GM18867 (cell line): ENCODE measurements at regions not wholly inside any gene's neighbourhood (a gene's known extent, or its start where the extent isn't known, plus 50 kb on each side); places are given as distances from the start of the nearest gene placed in this dataset.
"Not testable (repeated sequence)": the region's sequence is repeated elsewhere in the genome, so short reads cannot be mapped to it uniquely, and the experiment has no call there.

Experiments
- ATAC-seq: cut with Tn5 transposase; IDR thresholded peaks from one replicate; pipeline ENCODE4 v1.9.1; 2021; ENCODE audit warnings: mild to moderate bottlenecking, moderate library complexity; ENCODE audit not compliant: unreplicated experiment

- no peak for ATAC-seq
These were observed 578.4 kb upstream of the NCAM2 start for GRCh38 chr21:20419772-20420171.

GRCh38 chr21:20424943-20425342, 573.3 kb upstream of the NCAM2 start:
- no peak for ATAC-seq

- ATAC-seq, result no peak
These were observed 572.4 kb upstream of the NCAM2 start for GRCh38 chr21:20425856-20426255.

- no peak for ATAC-seq
These were observed 557.9 kb upstream of the NCAM2 start for GRCh38 chr21:20440338-20440737.

GRCh38 chr21:20443558-20444155, 554.6 kb upstream of the NCAM2 start:
- ATAC-seq, result no peak

GRCh38 chr21:20445971-20446370, 552.2 kb upstream of the NCAM2 start:
- ATAC-seq, result no peak

- ATAC-seq, result no peak
These were observed 547.2 kb upstream of the NCAM2 start for GRCh38 chr21:20451046-20451445.

- ATAC-seq, result no peak
These were observed 545.3 kb upstream of the NCAM2 start for GRCh38 chr21:20452935-20453334.

GRCh38 chr21:20459838-20460237, 538.4 kb upstream of the NCAM2 start:
- ATAC-seq, result no peak

- no peak for ATAC-seq
These were observed 534.8 kb upstream of the NCAM2 start for GRCh38 chr21:20463362-20463761.

- no peak for ATAC-seq
These were observed 528.8 kb upstream of the NCAM2 start for GRCh38 chr21:20469361-20469760.

GRCh38 chr21:20486303-20486702, 511.9 kb upstream of the NCAM2 start:
- no peak for ATAC-seq

- ATAC-seq, result not testable (repeated sequence)
These were observed 495.3 kb upstream of the NCAM2 start for GRCh38 chr21:20502915-20503314.

- no peak for ATAC-seq
These were observed 490.4 kb upstream of the NCAM2 start for GRCh38 chr21:20507783-20508182.

- ATAC-seq, result no peak
These were observed 486.9 kb upstream of the NCAM2 start for GRCh38 chr21:20511216-20511880.

- no peak for ATAC-seq
These were observed 482.8 kb upstream of the NCAM2 start for GRCh38 chr21:20515446-20515845.

GRCh38 chr21:20519076-20519475, 479.1 kb upstream of the NCAM2 start:
- no peak for ATAC-seq

- no peak for ATAC-seq
These were observed 475.6 kb upstream of the NCAM2 start for GRCh38 chr21:20522611-20523010.

GRCh38 chr21:20523191-20523590, 475.0 kb upstream of the NCAM2 start:
- no peak for ATAC-seq

- ATAC-seq, result no peak
These were observed 470.3 kb upstream of the NCAM2 start for GRCh38 chr21:20527731-20528460.

GRCh38 chr21:20537130-20537529, 461.1 kb upstream of the NCAM2 start:
- no peak for ATAC-seq

GRCh38 chr21:20538039-20538658, 460.1 kb upstream of the NCAM2 start:
- ATAC-seq, result no peak
